ENCODE measurements at regions not wholly inside any gene's neighbourhood (a gene's known extent, or its start where the extent isn't known, plus 50 kb on each side); places are given as distances from the start of the nearest gene placed in this dataset.
A peak's percentile ranks its signal among the peaks of the same experiment; 100 is the strongest.

DNA sequence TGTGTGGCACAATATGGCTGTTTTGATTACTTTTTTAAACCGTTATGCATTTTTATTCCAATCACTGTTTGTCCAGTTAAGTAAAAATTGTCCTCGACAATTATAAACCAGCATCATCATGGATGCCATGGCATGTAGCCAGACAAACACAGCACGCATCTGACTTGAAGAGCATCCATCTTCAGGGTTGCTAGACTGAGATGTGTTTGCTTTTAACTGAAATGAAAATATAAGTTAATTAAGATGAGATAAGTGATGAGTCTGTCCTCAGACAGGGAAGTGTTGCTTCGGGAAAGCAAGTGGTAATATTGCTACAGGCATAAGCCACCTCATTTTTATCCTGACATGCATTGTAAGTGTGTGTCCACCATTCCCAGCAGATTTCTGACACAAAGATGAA, 92.8 kb upstream of the TPP2 start:
- no peaks in the 10 kb centered on the region for H3K9me3 ChIP-seq
- no peaks in the 10 kb centered on the region for H3F3A ChIP-seq (replicated peaks; ENCODE audit: insufficient read depth)
- H3K9me2 ChIP-seq, result no peaks in the 10 kb centered on the region
- H3K9ac ChIP-seq, result no peak overlapping the region
- POLR2A ChIA-PET, result no interaction called here
- H3K4me3 ChIP-seq (ENCODE audit: low read depth in 2 of 2, low read length in 1 of 2), result no peak overlapping the region
- H3K27ac ChIP-seq (ENCODE audit: low read depth in 2 of 2, low read length in 1 of 2), result peak overlapping the region in 1 of 2 experiments; percentile 97; a peak in 2 of 4 replicates
- peak; percentile 40 for DNase-seq
- H4K20me1 ChIP-seq (ENCODE audit: insufficient read depth), result no peaks in the 10 kb centered on the region
- H3K4me2 ChIP-seq, result no peak overlapping the region
- TF ChIP-seq TCF12 (IDR thresholded peaks at IDR 0.05) (0 out of 2 replicates have a peak, but pooled peaks have one; percentile 6), EP300 (IDR thresholded peaks at IDR 0.05; ENCODE audit: borderline replicate concordance in 1 of 2, low read depth in 1 of 2, low read length in 1 of 2) (peak in 1 of 2 experiments; percentile 83; a peak in 2 of 4 replicates), RXRA (IDR thresholded peaks at IDR 0.05; ENCODE audit: borderline replicate concordance, low read depth) (no peak), RCOR1 (IDR thresholded peaks at IDR 0.05; ENCODE audit: low read length) (peak; percentile 57), EZH2phosphoT487 (IDR thresholded peaks at IDR 0.05; ENCODE audit: borderline replicate concordance, low read depth) (no peak), RAD21 (IDR thresholded peaks at IDR 0.05; ENCODE audit: low read length) (peak; percentile 10; the same call in 1 of the 2 replicates), GATA2 (CRISPR knock-in tag; IDR thresholded peaks at IDR 0.05) (peak; percentile 88)
- TF ChIP-seq, protein P1, sequence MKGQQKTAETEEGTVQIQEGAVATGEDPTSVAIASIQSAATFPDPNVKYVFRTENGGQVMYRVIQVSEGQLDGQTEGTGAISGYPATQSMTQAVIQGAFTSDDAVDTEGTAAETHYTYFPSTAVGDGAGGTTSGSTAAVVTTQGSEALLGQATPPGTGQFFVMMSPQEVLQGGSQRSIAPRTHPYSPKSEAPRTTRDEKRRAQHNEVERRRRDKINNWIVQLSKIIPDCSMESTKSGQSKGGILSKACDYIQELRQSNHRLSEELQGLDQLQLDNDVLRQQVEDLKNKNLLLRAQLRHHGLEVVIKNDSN (IDR thresholded peaks at IDR 0.05; ENCODE audit: borderline replicate concordance, low read depth), result no peak
- TF ChIP-seq, protein P2, sequence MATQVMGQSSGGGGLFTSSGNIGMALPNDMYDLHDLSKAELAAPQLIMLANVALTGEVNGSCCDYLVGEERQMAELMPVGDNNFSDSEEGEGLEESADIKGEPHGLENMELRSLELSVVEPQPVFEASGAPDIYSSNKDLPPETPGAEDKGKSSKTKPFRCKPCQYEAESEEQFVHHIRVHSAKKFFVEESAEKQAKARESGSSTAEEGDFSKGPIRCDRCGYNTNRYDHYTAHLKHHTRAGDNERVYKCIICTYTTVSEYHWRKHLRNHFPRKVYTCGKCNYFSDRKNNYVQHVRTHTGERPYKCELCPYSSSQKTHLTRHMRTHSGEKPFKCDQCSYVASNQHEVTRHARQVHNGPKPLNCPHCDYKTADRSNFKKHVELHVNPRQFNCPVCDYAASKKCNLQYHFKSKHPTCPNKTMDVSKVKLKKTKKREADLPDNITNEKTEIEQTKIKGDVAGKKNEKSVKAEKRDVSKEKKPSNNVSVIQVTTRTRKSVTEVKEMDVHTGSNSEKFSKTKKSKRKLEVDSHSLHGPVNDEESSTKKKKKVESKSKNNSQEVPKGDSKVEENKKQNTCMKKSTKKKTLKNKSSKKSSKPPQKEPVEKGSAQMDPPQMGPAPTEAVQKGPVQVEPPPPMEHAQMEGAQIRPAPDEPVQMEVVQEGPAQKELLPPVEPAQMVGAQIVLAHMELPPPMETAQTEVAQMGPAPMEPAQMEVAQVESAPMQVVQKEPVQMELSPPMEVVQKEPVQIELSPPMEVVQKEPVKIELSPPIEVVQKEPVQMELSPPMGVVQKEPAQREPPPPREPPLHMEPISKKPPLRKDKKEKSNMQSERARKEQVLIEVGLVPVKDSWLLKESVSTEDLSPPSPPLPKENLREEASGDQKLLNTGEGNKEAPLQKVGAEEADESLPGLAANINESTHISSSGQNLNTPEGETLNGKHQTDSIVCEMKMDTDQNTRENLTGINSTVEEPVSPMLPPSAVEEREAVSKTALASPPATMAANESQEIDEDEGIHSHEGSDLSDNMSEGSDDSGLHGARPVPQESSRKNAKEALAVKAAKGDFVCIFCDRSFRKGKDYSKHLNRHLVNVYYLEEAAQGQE (IDR thresholded peaks at IDR 0.05; ENCODE audit: low read depth, low read length), result no peak
- 20% methylated on average over 4 of the region's 4 CpGs for WGBS (ENCODE audit: low lambda C conversion rate)
- H3K36me3 ChIP-seq (replicated peaks in 1 of 2; ENCODE audit: control insufficient read depth in 1 of 2, insufficient read depth in 2 of 2, low read length in 1 of 2), result no peaks in the 10 kb centered on the region
- H2AFZ ChIP-seq (ENCODE audit: low read depth), result no peak overlapping the region
- no peaks in the 10 kb centered on the region for H3K79me2 ChIP-seq (ENCODE audit: insufficient read depth)
- CTCF ChIA-PET, result no interaction called here
- H3K4me1 ChIP-seq (ENCODE audit: control insufficient read depth in 1 of 2, insufficient read depth in 2 of 2, low read depth in 1 of 2, low read length in 1 of 2), result peaks cover 0 to 22% of the 10 kb centered on the region in 2 experiments; a peak in 2 of 4 replicates
- H3K27me3 ChIP-seq (ENCODE audit: insufficient read depth), result no peaks in the 10 kb centered on the region

DNA sequence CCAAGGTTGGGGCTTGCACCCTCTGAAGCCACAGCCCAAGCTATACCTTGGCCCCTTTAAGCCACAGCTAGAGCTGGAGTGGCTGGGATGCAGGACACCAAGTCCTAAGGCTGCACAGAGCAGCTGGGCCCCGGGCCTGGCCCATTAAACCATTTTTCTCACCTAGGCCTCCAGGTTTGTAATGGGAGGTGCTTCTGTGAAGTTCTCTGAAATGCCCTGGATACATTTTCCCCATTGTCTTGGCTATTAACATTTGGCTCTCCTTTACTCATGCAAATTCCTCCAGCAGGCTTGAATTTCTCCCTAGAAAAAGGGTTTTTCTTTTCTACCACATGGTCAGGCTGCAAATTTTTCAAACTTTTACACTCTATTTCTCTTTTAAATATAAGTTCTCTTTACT, 93.8 kb upstream of the FGF14 start:
- CTCF ChIA-PET, result interaction anchor here (0.9 to 1.2 kb wide), 2 partner anchors 60 to 553 kb away, joined by 3 to 5 read pairs; no protein-coding TSS in a partner anchor
- Histone ChIP-seq H3K9me3 (no peaks in the 10 kb centered on the region), H3K4me3 (ENCODE audit: low read depth in 2 of 2, low read length in 1 of 2) (no peak overlapping the region), H3K4me1 (ENCODE audit: control insufficient read depth in 1 of 2, insufficient read depth in 2 of 2, low read depth in 1 of 2, low read length in 1 of 2) (no peaks in the 10 kb centered on the region), H3K36me3 (replicated peaks in 1 of 2; ENCODE audit: control insufficient read depth in 1 of 2, insufficient read depth in 2 of 2, low read length in 1 of 2) (no peaks in the 10 kb centered on the region), H2AFZ (ENCODE audit: low read depth) (no peak overlapping the region), H4K20me1 (ENCODE audit: insufficient read depth) (no peaks in the 10 kb centered on the region), H3K27me3 (ENCODE audit: insufficient read depth) (no peaks in the 10 kb centered on the region), H3K4me2 (no peak overlapping the region), H3K9me2 (no peaks in the 10 kb centered on the region), H3K79me2 (ENCODE audit: insufficient read depth) (no peaks in the 10 kb centered on the region), H3K27ac (ENCODE audit: low read depth in 2 of 2, low read length in 1 of 2) (no peak overlapping the region), H3F3A (replicated peaks; ENCODE audit: insufficient read depth) (no peaks in the 10 kb centered on the region), H3K9ac (no peak overlapping the region)
- POLR2A ChIA-PET, result no interaction called here
- TF ChIP-seq RXRA (IDR thresholded peaks at IDR 0.05; ENCODE audit: borderline replicate concordance, low read depth), result no peak
- TF ChIP-seq ELF1 (IDR thresholded peaks at IDR 0.05), result no peak
- no peak for TF ChIP-seq YY1 (IDR thresholded peaks at IDR 0.05; ENCODE audit: low read depth)
- TF ChIP-seq FOXJ3 (CRISPR knock-in tag; IDR thresholded peaks at IDR 0.05), result no peak
- DNase-seq, result no peak
- 0% methylated on average over 1 of the region's 1 CpG for WGBS (ENCODE audit: low lambda C conversion rate)
